ENCODE measurements at regions not wholly inside any gene's neighbourhood (a gene's known extent, or its start where the extent isn't known, plus 50 kb on each side); places are given as distances from the start of the nearest gene placed in this dataset.
A peak's percentile ranks its signal among the peaks of the same experiment; 100 is the strongest.

- no peak for TF ChIP-seq ETS1 (IDR thresholded peaks at IDR 0.05)
Observed at GRCh38 chr12:125983094-125983783, 918.0 kb downstream of the AACS start (continued).

- Mint-ChIP-seq H3K27me3 (ENCODE audit: insufficient read depth, low read depth, poor library complexity) (peaks cover 8% of the 10 kb centered on the region), H3K9me3 (peaks cover 95% of the 10 kb centered on the region), H3K36me3 (ENCODE audit: low read depth) (peaks cover 25% of the 10 kb centered on the region), H3K27ac (no peak overlapping the region), H3K4me1 (no peaks in the 10 kb centered on the region), H3K4me3 (no peak overlapping the region)
- Histone ChIP-seq H3K36me3 (ENCODE audit: insufficient read depth) (no peaks in the 10 kb centered on the region), H3K4me2 (peak overlapping the region; percentile 55; the same call in 1 of the 2 replicates), H4K20me1 (replicated peaks; ENCODE audit: insufficient read depth) (no peaks in the 10 kb centered on the region), H3K4me3 (peak overlapping the region; percentile 53), H3F3A (replicated peaks; ENCODE audit: low read depth) (no peaks in the 10 kb centered on the region), H3K9me2 (ENCODE audit: insufficient read depth) (no peaks in the 10 kb centered on the region), H3K79me2 (replicated peaks; ENCODE audit: insufficient read depth) (no peaks in the 10 kb centered on the region), H3K27me3 (ENCODE audit: insufficient read depth) (no peaks in the 10 kb centered on the region), H3K4me1 (ENCODE audit: insufficient read depth) (no peaks in the 10 kb centered on the region), H3K27ac (ENCODE audit: low read depth) (no peak overlapping the region), H2AFZ (no peak overlapping the region)
- TF ChIP-seq JUNB (IDR thresholded peaks at IDR 0.05; ENCODE audit: unreplicated experiment) (no peak), CTCF (conservative IDR thresholded peaks at IDR 0.05; ENCODE audit: low read depth in 2 of 2) (no peak), STAT1 (IDR thresholded peaks at IDR 0.05; ENCODE audit: unreplicated experiment) (no peak), NANOG (IDR thresholded peaks at IDR 0.05; ENCODE audit: borderline replicate concordance) (no peak), ETS1 (IDR thresholded peaks at IDR 0.05) (no peak), ZNF114 (CRISPR knock-in tag; IDR thresholded peaks at IDR 0.05) (no peak), EZH2 (IDR thresholded peaks at IDR 0.05; ENCODE audit: low read depth, unreplicated experiment) (no peak), EZH2phosphoT487 (IDR thresholded peaks at IDR 0.05; ENCODE audit: unreplicated experiment) (no peak), REST (IDR thresholded peaks at IDR 0.05; ENCODE audit: unreplicated experiment) (no peak), ZNF331 (CRISPR knock-in tag; IDR thresholded peaks at IDR 0.05; ENCODE audit: low read depth) (no peak)
- DNase-seq (ENCODE audit: low spot score), result peak; percentile 46
- no peak for ATAC-seq
Observed at GRCh38 chr12:125983784-125984500, 918.7 kb downstream of the AACS start.
